Natural killer cell (primary cell): ENCODE measurements at regions not wholly inside any gene's neighbourhood (a gene's known extent, or its start where the extent isn't known, plus 50 kb on each side); places are given as distances from the start of the nearest gene placed in this dataset.

Experiments used
- ATAC-seq, 3 donors: fragments of 150-1000 bp in 2 of 3; fragments of 200-7000 bp in 1 of 3; cut with Tn5 transposase; 1 replicate in 1 of 3; 2 replicates in 2 of 3; pipeline ENCODE4 v1.10.0; 2021; ENCODE audit warnings: mild to moderate bottlenecking in 2 of 3, moderate library complexity in 2 of 3
- DNase-seq, 2 donors: peaks; one replicate each; pipeline versions ENCODE4 v3.0.0 to v3.0.0-alpha.2; 2013 to 2021; ENCODE audit warnings: mixed read lengths in 1 of 2
- H3K27ac ChIP-seq: one replicate; pipeline ENCODE4 v1.5.1; 2013; ENCODE audit warnings: mild to moderate bottlenecking, low read length
- H3K27me3 ChIP-seq: one replicate; pipeline ENCODE4 v1.6.1; 2013; ENCODE audit warnings: low read length; ENCODE audit not compliant: control insufficient read depth, insufficient read depth
- H3K36me3 ChIP-seq: one replicate; pipeline ENCODE4 v1.6.1; 2013; ENCODE audit warnings: low read length; ENCODE audit not compliant: control insufficient read depth, insufficient read depth
- H3K4me1 ChIP-seq: one replicate; pipeline ENCODE4 v1.6.1; 2013; ENCODE audit warnings: low read length; ENCODE audit not compliant: control insufficient read depth, insufficient read depth
- H3K4me3 ChIP-seq: one replicate; pipeline ENCODE4 v1.5.1; 2013; ENCODE audit warnings: low read length
- H3K9me3 ChIP-seq: one replicate; pipeline ENCODE4 v1.6.1; 2013; ENCODE audit warnings: low read length; ENCODE audit not compliant: control insufficient read depth, insufficient read depth
- H3K27ac Mint-ChIP-seq, 2 donors: one replicate each; pipeline ENCODE4 v1.8.0; 2022; ENCODE audit warnings: mild to moderate bottlenecking in 2 of 2, mixed read lengths in 2 of 2, moderate library complexity in 1 of 2
- H3K27me3 Mint-ChIP-seq, 2 donors: one replicate each; pipeline ENCODE4 v1.8.0; 2022; ENCODE audit warnings: low read depth in 2 of 2, mixed read lengths in 2 of 2
- H3K36me3 Mint-ChIP-seq: one replicate; pipeline ENCODE4 v1.8.0; 2022; ENCODE audit warnings: mixed read lengths
- H3K4me1 Mint-ChIP-seq, 2 donors: one replicate each; pipeline ENCODE4 v1.8.0; 2022; ENCODE audit warnings: mixed read lengths in 2 of 2
- H3K4me3 Mint-ChIP-seq: one replicate; pipeline ENCODE4 v1.8.0; 2022; ENCODE audit warnings: mild to moderate bottlenecking, moderate library complexity, mixed read lengths
- H3K9me3 Mint-ChIP-seq, 2 donors: one replicate each; pipeline ENCODE4 v1.8.0; 2022; ENCODE audit warnings: mixed read lengths in 2 of 2
- CTCF ChIP-seq: fragments of 200-600 bp; IDR thresholded peaks from one replicate; pipeline ENCODE4 v1.8.0; 2022; ENCODE audit warnings: antibody characterized with exemption
- WGBS: methylation state at CpG from one replicate; pipeline ENCODE4 v1.1.7; 2013; ENCODE audit warnings: missing lambda C conversion rate; ENCODE audit not compliant: insufficient coverage; 5-methylcytosine and 5-hydroxymethylcytosine counted together
- intact Hi-C: fragments of 100-400 bp; cut with micrococcal nuclease; formaldehyde crosslinking; loops from one replicate; pipeline ENCODE4 v1.14.2; 2022

GRCh38 chr2:16476866-16477265, 188.8 kb downstream of the CYRIA start:
- Mint-ChIP-seq H3K36me3 (no peaks in the 10 kb centered on the region), H3K4me3 (no peak overlapping the region), H3K27me3 (peaks cover 9 to 12% of the 10 kb centered on the region in 2 donors), H3K4me1 (no peaks in the 10 kb centered on the region), H3K27ac (no peak overlapping the region), H3K9me3 (no peaks in the 10 kb centered on the region)
- no peaks in the 10 kb centered on the region for H3K4me1 ChIP-seq
- no peaks in the 10 kb centered on the region for H3K36me3 ChIP-seq
- intact Hi-C loops, result no loop called here
- no peak for TF ChIP-seq CTCF
- no peak for DNase-seq
- H3K4me3 ChIP-seq, result no peak overlapping the region
- no CpG with 5 or more reads among the region's 2 CpGs for WGBS
- ATAC-seq, result no peak
- H3K9me3 ChIP-seq, result no peaks in the 10 kb centered on the region
- H3K27ac ChIP-seq, result no peak overlapping the region
- no peaks in the 10 kb centered on the region for H3K27me3 ChIP-seq

- DNase-seq (no peak), ATAC-seq (no peak)
- no peak overlapping the region for H3K27ac Mint-ChIP-seq
- intact Hi-C loops, result no loop called here
- Histone ChIP-seq H3K4me1 (no peaks in the 10 kb centered on the region), H3K27ac (no peak overlapping the region), H3K27me3 (no peaks in the 10 kb centered on the region), H3K9me3 (no peaks in the 10 kb centered on the region), H3K4me3 (no peak overlapping the region), H3K36me3 (no peaks in the 10 kb centered on the region)
- no peaks in the 10 kb centered on the region for H3K36me3 Mint-ChIP-seq
- no peak for TF ChIP-seq CTCF
- WGBS, result 60% methylated on average over 1 of the region's 1 CpG
- H3K4me3 Mint-ChIP-seq, result no peak overlapping the region
- H3K4me1 Mint-ChIP-seq, result no peaks in the 10 kb centered on the region
- H3K27me3 Mint-ChIP-seq, result peaks cover 9 to 12% of the 10 kb centered on the region in 2 donors
- no peaks in the 10 kb centered on the region for H3K9me3 Mint-ChIP-seq
Measured at GRCh38 chr2:16475986-16476567, 189.6 kb downstream of the CYRIA start.

- whole genome bisulfite sequencing, result 66% methylated on average over 3 of the region's 4 CpGs
- H3K9me3 ChIP-seq, result no peaks in the 10 kb centered on the region
- Mint-ChIP-seq H3K27me3 (peaks cover 6 to 12% of the 10 kb centered on the region in 2 donors), H3K36me3 (no peaks in the 10 kb centered on the region), H3K4me3 (no peak overlapping the region), H3K4me1 (no peaks in the 10 kb centered on the region), H3K9me3 (no peaks in the 10 kb centered on the region), H3K27ac (no peak overlapping the region)
- H3K36me3 ChIP-seq, result no peaks in the 10 kb centered on the region
- no peaks in the 10 kb centered on the region for H3K27me3 ChIP-seq
- no peak overlapping the region for H3K4me3 ChIP-seq
- ATAC-seq, result no peak
- intact Hi-C loops, result no loop called here
- no peaks in the 10 kb centered on the region for H3K4me1 ChIP-seq
- DNase-seq, result no peak
- no peak for TF ChIP-seq CTCF
- H3K27ac ChIP-seq, result no peak overlapping the region
Measured at GRCh38 chr2:16475586-16475985, 190.0 kb downstream of the CYRIA start.

GRCh38 chr2:16473575-16473974, 192.1 kb downstream of the CYRIA start:
- no peaks in the 10 kb centered on the region for H3K27me3 ChIP-seq
- no peaks in the 10 kb centered on the region for H3K9me3 ChIP-seq
- intact Hi-C loops, result no loop called here
- Mint-ChIP-seq H3K4me1 (no peaks in the 10 kb centered on the region), H3K4me3 (no peak overlapping the region), H3K27me3 (peaks cover 0 to 6% of the 10 kb centered on the region in 2 donors), H3K27ac (no peak overlapping the region), H3K9me3 (no peaks in the 10 kb centered on the region), H3K36me3 (no peaks in the 10 kb centered on the region)
- no peak for TF ChIP-seq CTCF
- no peaks in the 10 kb centered on the region for H3K4me1 ChIP-seq
- no peak for DNase-seq
- WGBS, result 100% methylated on average over 1 of the region's 1 CpG
- no peak overlapping the region for H3K4me3 ChIP-seq
- no peak overlapping the region for H3K27ac ChIP-seq
- no peak for ATAC-seq
- H3K36me3 ChIP-seq, result no peaks in the 10 kb centered on the region
